ENCODE measurements at regions not wholly inside any gene's neighbourhood (a gene's known extent, or its start where the extent isn't known, plus 50 kb on each side); places are given as distances from the start of the nearest gene placed in this dataset.
"Not testable (repeated sequence)": the region's sequence is repeated elsewhere in the genome, so short reads cannot be mapped to it uniquely, and the experiment has no call there.

GRCh38 chr13:104625201-104625600 is 1559.0 kb upstream of the SLC10A2 start:
- no peak for DNase-seq

- no peak for DNase-seq
Measured at GRCh38 chr13:104616990-104617389, 1550.8 kb upstream of the SLC10A2 start.

- DNase-seq: no peak
Measured at GRCh38 chr13:104614361-104615145, 1548.3 kb upstream of the SLC10A2 start.

GRCh38 chr13:104608331-104608730 is 1542.1 kb upstream of the SLC10A2 start:
- DNase-seq: no peak

GRCh38 chr13:104605435-104605834 is 1539.2 kb upstream of the SLC10A2 start:
- DNase-seq: not testable (repeated sequence)

- no peak for DNase-seq
Measured at GRCh38 chr13:104597546-104598180, 1531.4 kb upstream of the SLC10A2 start.

- DNase-seq: no peak
Measured at GRCh38 chr13:104595511-104595910, 1529.3 kb upstream of the SLC10A2 start.

- DNase-seq: no peak
Measured at GRCh38 chr13:104594806-104595205, 1528.6 kb upstream of the SLC10A2 start.

GRCh38 chr13:104593693-104594092 is 1527.5 kb upstream of the SLC10A2 start:
- no peak for DNase-seq

- no peak for DNase-seq
Measured at GRCh38 chr13:104593251-104593576, 1527.0 kb upstream of the SLC10A2 start.

GRCh38 chr13:104592545-104593250 is 1526.5 kb upstream of the SLC10A2 start:
- no peak for DNase-seq

GRCh38 chr13:104592127-104592526 is 1525.9 kb upstream of the SLC10A2 start:
- DNase-seq: no peak

GRCh38 chr13:104586051-104586746 is 1520.0 kb upstream of the SLC10A2 start:
- DNase-seq: no peak

GRCh38 chr13:104584481-104584880 is 1518.3 kb upstream of the SLC10A2 start:
- no peak for DNase-seq

GRCh38 chr13:104580931-104581330 is 1514.7 kb upstream of the SLC10A2 start:
- DNase-seq: no peak

- no peak for DNase-seq
Measured at GRCh38 chr13:104577071-104577815, 1511.0 kb upstream of the SLC10A2 start.

- no peak for DNase-seq
Measured at GRCh38 chr13:104571893-104572229, 1505.6 kb upstream of the SLC10A2 start.

- peak; percentile 68 for DNase-seq
Measured at GRCh38 chr13:104571161-104571892, 1505.1 kb upstream of the SLC10A2 start.

- DNase-seq: no peak
Measured at GRCh38 chr13:104567114-104567513, 1500.9 kb upstream of the SLC10A2 start.

- DNase-seq: no peak
Measured at GRCh38 chr13:104565888-104566287, 1499.7 kb upstream of the SLC10A2 start.

GRCh38 chr13:104553896-104554295 is 1487.7 kb upstream of the SLC10A2 start:
- no peak for DNase-seq

- DNase-seq: no peak
Measured at GRCh38 chr13:104553186-104553585, 1487.0 kb upstream of the SLC10A2 start.
